ENCODE measurements at regions not wholly inside any gene's neighbourhood (a gene's known extent, or its start where the extent isn't known, plus 50 kb on each side); places are given as distances from the start of the nearest gene placed in this dataset.
"Not testable (repeated sequence)": the region's sequence is repeated elsewhere in the genome, so short reads cannot be mapped to it uniquely, and the experiment has no call there.

GRCh38 chr2:16186661-16187481 lies 246.5 kb downstream of the MYCN start:
- no peak for DNase-seq (ENCODE audit: low read depth)

- DNase-seq (ENCODE audit: low read depth) = no peak
Observed at GRCh38 chr2:16185801-16186272, 245.5 kb downstream of the MYCN start.

- no peak for DNase-seq (ENCODE audit: low read depth)
Observed at GRCh38 chr2:16184945-16185660, 244.8 kb downstream of the MYCN start.

- no peak for DNase-seq (ENCODE audit: low read depth)
Observed at GRCh38 chr2:16184341-16184890, 244.1 kb downstream of the MYCN start.

GRCh38 chr2:16183345-16183744 lies 243.0 kb downstream of the MYCN start:
- DNase-seq (ENCODE audit: low read depth) = no peak

- no peak for DNase-seq (ENCODE audit: low read depth)
Observed at GRCh38 chr2:16182841-16183240, 242.5 kb downstream of the MYCN start.

- not testable (repeated sequence) for DNase-seq (ENCODE audit: low read depth)
Observed at GRCh38 chr2:16182311-16182815, 242.0 kb downstream of the MYCN start.

GRCh38 chr2:16181741-16182090 lies 241.4 kb downstream of the MYCN start:
- DNase-seq (ENCODE audit: low read depth) = no peak

- DNase-seq (ENCODE audit: low read depth) = no peak
Observed at GRCh38 chr2:16181062-16181740, 240.9 kb downstream of the MYCN start.

- no peak for DNase-seq (ENCODE audit: low read depth)
Observed at GRCh38 chr2:16180631-16181030, 240.3 kb downstream of the MYCN start.

- DNase-seq (ENCODE audit: low read depth) = no peak
Observed at GRCh38 chr2:16179701-16180416, 239.5 kb downstream of the MYCN start.

- DNase-seq (ENCODE audit: low read depth) = no peak
Observed at GRCh38 chr2:16178551-16179130, 238.3 kb downstream of the MYCN start.

- no peak for DNase-seq (ENCODE audit: low read depth)
Observed at GRCh38 chr2:16177671-16178180, 237.4 kb downstream of the MYCN start.

- no peak for DNase-seq (ENCODE audit: low read depth)
Observed at GRCh38 chr2:16176971-16177480, 236.7 kb downstream of the MYCN start.

GRCh38 chr2:16175247-16175825 lies 235.0 kb downstream of the MYCN start:
- DNase-seq (ENCODE audit: low read depth) = no peak

GRCh38 chr2:16174693-16175045 lies 234.3 kb downstream of the MYCN start:
- no peak for DNase-seq (ENCODE audit: low read depth)

- no peak for DNase-seq (ENCODE audit: low read depth)
Observed at GRCh38 chr2:16173893-16174692, 233.7 kb downstream of the MYCN start.

GRCh38 chr2:16172324-16173175 lies 232.2 kb downstream of the MYCN start:
- DNase-seq (ENCODE audit: low read depth) = no peak

- DNase-seq (ENCODE audit: low read depth) = no peak
Observed at GRCh38 chr2:16171425-16171920, 231.1 kb downstream of the MYCN start.

Measured in activated T-helper 1 cell treated with Interleukin-2 at 50 U/mL for 16 hours (primary cell).